ENCODE measurements at regions not wholly inside any gene's neighbourhood (a gene's known extent, or its start where the extent isn't known, plus 50 kb on each side); places are given as distances from the start of the nearest gene placed in this dataset.

- Histone ChIP-seq H3K4me1 (no peaks in the 10 kb centered on the region), H3K27me3 (no peaks in the 10 kb centered on the region), H3K4me3 (no peak overlapping the region), H3K36me3 (no peaks in the 10 kb centered on the region), H3K27ac (peak overlapping the region; percentile 55 to 80), H3K9me3 (no peaks in the 10 kb centered on the region)
- intact Hi-C loops (cut with DNase I; ENCODE audit: low total_unique reads), result no loop called here
- no peak for DNase-seq
- TF ChIP-seq POLR2A (IDR thresholded peaks at IDR 0.05) (no peak), CTCF (IDR thresholded peaks at IDR 0.05) (no peak)
Measured at GRCh38 chr7:131218727-131219128, 108.9 kb upstream of the MKLN1 start.

GRCh38 chr7:131219312-131220041 lies 108.2 kb upstream of the MKLN1 start:
- H3K9me3 ChIP-seq, result no peaks in the 10 kb centered on the region
- no peaks in the 10 kb centered on the region for H3K36me3 ChIP-seq
- peak; percentile 59 to 67 for DNase-seq
- H3K4me3 ChIP-seq, result no peak overlapping the region
- intact Hi-C loops (cut with DNase I; ENCODE audit: low total_unique reads), result no loop called here
- no peak for TF ChIP-seq CTCF (IDR thresholded peaks at IDR 0.05)
- TF ChIP-seq POLR2A (IDR thresholded peaks at IDR 0.05), result no peak
- H3K4me1 ChIP-seq, result no peaks in the 10 kb centered on the region
- no peaks in the 10 kb centered on the region for H3K27me3 ChIP-seq
- peak overlapping the region; percentile 55 to 80 for H3K27ac ChIP-seq

GRCh38 chr7:131221061-131221460 lies 106.6 kb upstream of the MKLN1 start:
- H3K36me3 ChIP-seq, result no peaks in the 10 kb centered on the region
- DNase-seq, result no peak
- H3K27me3 ChIP-seq, result no peaks in the 10 kb centered on the region
- no peak overlapping the region for H3K4me3 ChIP-seq
- intact Hi-C loops (cut with DNase I; ENCODE audit: low total_unique reads), result no loop called here
- no peak overlapping the region for H3K27ac ChIP-seq
- H3K9me3 ChIP-seq, result no peaks in the 10 kb centered on the region
- peaks cover 0 to 4% of the 10 kb centered on the region in 2 donors for H3K4me1 ChIP-seq
- no peak for TF ChIP-seq POLR2A (IDR thresholded peaks at IDR 0.05)
- TF ChIP-seq CTCF (IDR thresholded peaks at IDR 0.05), result no peak

GRCh38 chr7:131222171-131222570 lies 105.5 kb upstream of the MKLN1 start:
- Histone ChIP-seq H3K9me3 (no peaks in the 10 kb centered on the region), H3K36me3 (no peaks in the 10 kb centered on the region), H3K4me3 (no peak overlapping the region), H3K4me1 (peaks cover 0 to 4% of the 10 kb centered on the region in 2 donors), H3K27me3 (no peaks in the 10 kb centered on the region), H3K27ac (no peak overlapping the region)
- DNase-seq, result no peak
- TF ChIP-seq POLR2A (IDR thresholded peaks at IDR 0.05) (no peak), CTCF (IDR thresholded peaks at IDR 0.05) (no peak)
- intact Hi-C loops (cut with DNase I; ENCODE audit: low total_unique reads), result no loop called here

GRCh38 chr7:131223151-131223550 lies 104.5 kb upstream of the MKLN1 start:
- no peaks in the 10 kb centered on the region for H3K36me3 ChIP-seq
- TF ChIP-seq CTCF (IDR thresholded peaks at IDR 0.05) (no peak), POLR2A (IDR thresholded peaks at IDR 0.05) (no peak)
- no peaks in the 10 kb centered on the region for H3K27me3 ChIP-seq
- peaks cover 0 to 4% of the 10 kb centered on the region in 2 donors for H3K4me1 ChIP-seq
- no peaks in the 10 kb centered on the region for H3K9me3 ChIP-seq
- no peak overlapping the region for H3K4me3 ChIP-seq
- no peak overlapping the region for H3K27ac ChIP-seq
- DNase-seq, result no peak
- intact Hi-C loops (cut with DNase I; ENCODE audit: low total_unique reads), result no loop called here
